GM21717 (cell line): ENCODE measurements at regions not wholly inside any gene's neighbourhood (a gene's known extent, or its start where the extent isn't known, plus 50 kb on each side); places are given as distances from the start of the nearest gene placed in this dataset.

ENCODE experiments used
- ATAC-seq: cut with Tn5 transposase; IDR thresholded peaks from one replicate; pipeline ENCODE4 v1.9.1; 2021; ENCODE audit warnings: mild to moderate bottlenecking, moderate library complexity; ENCODE audit not compliant: unreplicated experiment

DNA sequence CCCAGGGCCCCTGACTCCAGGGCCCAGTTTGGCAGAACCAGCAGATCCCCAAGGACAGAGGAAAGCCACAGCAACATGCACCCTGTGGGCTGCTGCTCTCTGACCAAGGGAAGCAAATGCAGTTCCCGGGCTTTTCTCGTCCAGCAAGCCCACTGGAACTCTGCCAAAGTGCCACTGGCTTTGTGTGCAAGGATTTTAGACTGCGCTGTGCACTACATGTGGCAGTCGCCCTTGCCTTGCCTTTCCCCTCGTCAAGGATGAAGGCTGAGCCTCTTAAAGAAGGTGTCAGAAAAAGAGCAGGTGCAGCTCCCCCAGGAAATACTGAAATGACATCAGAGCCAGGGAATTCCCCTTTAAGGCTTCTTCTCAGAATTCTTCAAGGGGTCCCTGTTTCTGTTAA is 199.2 kb downstream of the TFCP2L1 start:
- ATAC-seq, result no peak

- no peak for ATAC-seq
These were observed 198.6 kb downstream of the TFCP2L1 start for GRCh38 chr2:121086450-121086849.

GRCh38 chr2:121087117-121087516 is 197.9 kb downstream of the TFCP2L1 start:
- no peak for ATAC-seq

GRCh38 chr2:121088251-121089165 is 196.5 kb downstream of the TFCP2L1 start:
- no peak for ATAC-seq

- ATAC-seq, result no peak
These were observed 195.9 kb downstream of the TFCP2L1 start for GRCh38 chr2:121089166-121089510.

DNA sequence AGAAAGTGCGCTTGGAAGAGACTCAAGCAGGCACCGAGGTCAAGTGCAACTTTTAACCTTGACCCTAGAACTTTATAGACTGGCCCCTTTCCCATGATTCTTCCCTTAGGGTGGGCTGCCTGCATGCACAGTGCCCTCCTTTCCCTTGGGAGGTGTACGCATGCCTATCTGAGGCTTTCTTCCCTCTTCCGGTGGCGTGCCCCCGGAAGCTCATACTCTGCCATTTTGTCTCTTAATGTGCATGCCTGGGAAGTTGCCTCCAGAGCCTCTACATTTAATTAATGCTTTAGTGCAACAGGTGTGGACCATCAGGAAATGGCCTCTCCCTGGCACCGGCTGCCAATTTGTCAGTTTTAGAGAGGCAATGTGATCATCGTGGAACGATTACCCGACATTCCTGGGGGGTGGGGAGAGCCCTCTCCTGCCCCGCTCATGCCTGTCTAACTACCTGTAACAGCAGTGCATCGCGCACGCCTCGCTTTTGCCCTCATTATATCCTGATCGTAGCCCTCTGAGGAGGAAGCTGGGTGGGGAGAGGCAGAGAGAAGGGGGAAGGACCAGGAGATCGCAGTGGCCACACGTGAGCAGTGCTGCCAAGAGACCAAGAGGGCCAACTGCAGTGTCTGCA is 194.8 kb downstream of the TFCP2L1 start:
- ATAC-seq, result no peak

- no peak for ATAC-seq
These were observed 192.9 kb downstream of the TFCP2L1 start for GRCh38 chr2:121092095-121092494.

GRCh38 chr2:121093692-121094091 is 191.3 kb downstream of the TFCP2L1 start:
- ATAC-seq, result no peak

DNA sequence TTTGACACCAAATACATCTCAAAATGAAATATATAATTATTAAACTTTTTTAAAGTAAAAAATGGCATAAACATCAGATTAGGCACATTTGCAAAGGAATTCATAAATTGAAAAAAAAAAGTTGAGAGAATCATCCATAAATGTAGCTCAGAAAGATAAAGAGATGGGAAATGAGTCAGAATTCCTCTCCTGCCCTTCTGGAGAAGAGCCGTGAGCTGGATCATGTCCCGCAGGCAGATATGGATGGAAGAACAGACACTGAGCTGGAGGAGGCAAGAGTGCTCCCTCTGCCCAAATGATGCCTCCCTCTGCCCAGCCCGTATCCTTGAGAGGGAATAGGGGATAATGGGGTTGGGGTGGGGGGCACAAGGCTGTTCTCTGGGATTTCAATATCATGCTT is 190.9 kb downstream of the TFCP2L1 start:
- ATAC-seq, result no peak

- no peak for ATAC-seq
These were observed 190.2 kb downstream of the TFCP2L1 start for GRCh38 chr2:121094845-121095244.

DNA sequence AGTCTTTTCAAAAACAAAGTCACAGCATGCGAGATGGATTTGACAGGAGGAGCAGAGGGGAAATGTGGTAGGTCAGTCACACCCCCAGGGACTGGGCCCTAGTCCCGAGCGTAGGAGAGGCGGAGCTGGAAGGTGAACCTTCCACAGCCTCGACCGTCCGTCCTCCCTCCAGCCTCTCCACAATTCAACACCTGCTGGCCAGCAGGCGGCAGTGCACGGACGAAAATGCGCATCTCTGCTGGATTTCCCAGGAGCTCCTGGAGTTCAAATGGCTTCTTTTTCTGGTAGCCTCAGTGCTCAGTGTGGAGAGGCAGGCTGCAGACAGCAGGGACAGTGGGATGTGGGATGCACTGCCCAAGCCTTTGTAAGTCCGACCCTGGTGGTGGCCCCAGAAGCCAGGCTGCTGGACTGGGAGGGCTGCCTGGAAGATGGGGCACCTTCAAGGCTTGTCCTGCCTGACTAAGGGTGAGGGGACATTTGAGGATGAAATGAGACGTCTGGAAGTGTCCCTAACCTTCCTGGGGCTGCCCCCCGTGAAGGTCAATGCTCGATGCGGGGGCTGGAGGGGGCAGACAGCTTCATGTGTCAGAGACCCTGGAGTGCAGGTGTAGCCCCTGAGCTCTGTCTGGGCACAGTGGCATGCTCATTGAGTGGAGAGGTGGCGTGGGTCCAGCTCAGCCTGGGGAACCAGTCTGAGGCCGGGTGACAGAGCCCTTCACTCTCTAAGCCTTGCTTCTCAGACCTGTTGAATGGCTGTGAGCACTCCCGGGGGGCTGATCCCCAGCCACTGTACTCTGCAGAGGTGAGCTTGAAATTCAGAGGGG is 189.5 kb downstream of the TFCP2L1 start:
- ATAC-seq, result no peak

- ATAC-seq, result no peak
These were observed 188.4 kb downstream of the TFCP2L1 start for GRCh38 chr2:121096611-121097010.

GRCh38 chr2:121098556-121098955 is 186.4 kb downstream of the TFCP2L1 start:
- ATAC-seq, result no peak

DNA sequence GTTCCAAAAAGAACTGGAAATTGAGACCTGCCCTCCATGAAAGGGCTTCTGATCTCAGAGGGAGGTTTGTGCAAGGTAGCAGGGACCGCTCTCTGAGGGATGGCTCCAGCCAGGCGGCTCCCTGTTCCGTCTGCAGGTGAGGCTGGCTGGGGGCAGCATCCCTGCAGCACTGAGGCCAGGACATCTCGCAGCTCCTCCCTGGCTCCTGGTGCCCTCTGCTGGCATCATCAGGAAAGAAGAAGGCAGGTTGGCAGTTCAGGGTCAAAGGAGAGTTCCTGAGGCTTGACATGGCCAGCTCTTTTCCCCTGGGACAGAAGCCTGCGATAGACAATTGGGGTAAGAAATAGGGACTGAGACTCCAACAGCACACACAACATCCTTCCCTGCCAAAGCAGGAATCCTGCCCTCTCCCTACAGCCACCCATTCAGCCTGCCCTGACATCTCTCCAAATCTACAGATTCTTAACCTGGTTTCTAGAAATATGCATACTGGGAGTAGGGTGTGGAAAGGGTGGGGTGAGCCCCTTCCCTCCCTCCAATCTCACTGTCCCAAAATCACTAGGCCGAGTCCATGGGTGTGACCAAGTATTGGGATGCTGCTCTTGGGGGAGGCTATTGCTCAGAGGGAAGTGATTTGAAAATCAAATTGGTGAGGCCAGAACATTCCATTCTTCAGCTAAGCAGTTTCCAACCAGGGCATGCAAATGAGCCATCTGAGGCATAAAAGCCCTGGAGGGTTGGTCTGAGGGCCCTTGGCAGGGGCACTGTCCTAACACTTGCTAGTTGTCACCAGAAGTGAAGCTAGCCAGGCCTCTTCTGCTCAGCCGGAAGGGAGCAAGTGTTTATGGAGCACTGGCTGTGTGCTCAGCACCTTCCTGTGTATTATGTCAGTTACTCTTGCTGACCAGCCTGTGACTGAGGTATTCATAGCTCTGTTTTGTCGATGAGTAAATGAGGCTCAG is 185.4 kb downstream of the TFCP2L1 start:
- ATAC-seq, result no peak

- no peak for ATAC-seq
These were observed 183.8 kb downstream of the TFCP2L1 start for GRCh38 chr2:121101093-121101715.

- ATAC-seq, result no peak
These were observed 182.1 kb downstream of the TFCP2L1 start for GRCh38 chr2:121102941-121103340.

DNA sequence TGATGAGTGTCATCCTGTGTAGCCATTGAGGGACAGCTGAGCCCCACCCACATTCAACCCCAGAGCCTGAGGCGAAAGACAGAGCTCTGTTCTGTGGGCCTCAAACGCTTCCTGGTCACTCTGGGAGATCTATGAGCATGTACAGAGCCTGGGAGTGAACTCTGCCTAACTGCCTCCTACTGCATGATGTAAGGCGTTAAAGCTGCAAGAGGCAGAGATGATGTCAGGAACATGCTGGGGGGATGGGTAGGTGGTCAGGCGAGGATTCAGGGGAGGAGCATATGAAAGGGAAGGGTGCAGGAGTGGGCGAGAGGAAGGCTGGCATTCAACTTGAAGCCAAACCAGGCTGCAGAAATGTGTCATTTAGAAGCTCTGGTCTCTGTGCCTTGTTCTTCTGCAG is 181.0 kb downstream of the TFCP2L1 start:
- ATAC-seq, result no peak

DNA sequence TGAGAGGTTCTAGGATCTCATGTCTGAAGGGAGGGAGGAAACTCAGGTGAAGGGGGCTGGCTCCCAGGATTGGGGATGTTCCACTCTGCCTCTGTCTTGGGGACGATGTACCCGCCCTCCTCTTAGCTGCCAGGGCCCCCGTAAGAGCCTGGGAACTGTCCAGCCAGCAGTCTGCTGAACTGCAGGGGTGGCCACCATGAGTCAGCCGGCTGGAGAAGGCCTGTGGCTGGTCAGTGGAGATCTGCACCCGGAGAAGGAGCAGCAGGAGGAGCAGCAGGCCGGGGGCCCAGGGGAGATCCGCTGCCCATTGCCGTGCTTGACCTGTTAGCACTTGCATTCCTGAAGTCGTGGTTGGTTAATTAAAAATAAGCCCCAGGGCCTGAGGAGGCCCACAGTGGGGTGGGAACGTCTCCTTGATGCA is 180.3 kb downstream of the TFCP2L1 start:
- ATAC-seq, result no peak

DNA sequence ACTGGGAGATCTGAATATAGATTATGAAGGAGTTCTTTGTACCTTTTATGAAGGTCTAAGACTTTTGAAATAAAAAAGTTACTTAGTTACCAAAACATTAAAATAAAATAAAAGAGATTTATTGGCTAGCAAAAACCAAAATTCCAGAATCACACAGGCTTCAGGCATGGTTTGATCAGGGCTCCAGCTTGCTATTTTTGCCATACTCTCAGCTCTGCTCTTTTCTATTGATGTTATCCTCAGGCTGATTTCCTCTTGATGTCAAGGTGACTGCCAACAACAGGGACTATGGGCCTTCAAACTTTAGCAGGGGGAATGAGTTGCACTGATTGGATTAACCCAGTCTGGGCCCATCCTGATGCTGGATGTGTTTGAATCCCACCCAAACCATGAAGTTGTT is 174.1 kb downstream of the TFCP2L1 start:
- no peak for ATAC-seq

GRCh38 chr2:121118951-121119350 is 166.1 kb downstream of the TFCP2L1 start:
- ATAC-seq, result no peak
